Keratinocyte (primary cell): ENCODE measurements at regions not wholly inside any gene's neighbourhood (a gene's known extent, or its start where the extent isn't known, plus 50 kb on each side); places are given as distances from the start of the nearest gene placed in this dataset.

Experiments
- CTCF ChIP-seq, 3 experiments: IDR thresholded peaks in 1 of 3; conservative IDR thresholded peaks in 1 of 3; optimal IDR thresholded peaks in 1 of 3; 2 replicates in 2 of 3; 3 replicates in 1 of 3; pipeline versions ENCODE3 to v1.5.1; 2011; ENCODE audit warnings: low read length in 3 of 3, mild to moderate bottlenecking in 3 of 3, moderate library complexity in 2 of 3, control low read depth in 1 of 3, inconsistent platforms in 1 of 3; ENCODE audit not compliant: insufficient read depth in 2 of 3; ENCODE audit errors: extremely low read depth in 1 of 3
- EZH2 ChIP-seq: IDR thresholded peaks from one replicate; pipeline ENCODE4 v1.6.1; 2012; ENCODE audit warnings: inconsistent platforms, mild to moderate bottlenecking, low read length, moderate library complexity

- TF ChIP-seq CTCF (optimal IDR thresholded peaks at IDR 0.05 in 1 of 3, IDR thresholded peaks at IDR 0.05 in 1 of 3, conservative IDR thresholded peaks at IDR 0.05 in 1 of 3; ENCODE audit: extremely low read depth in 1 of 3, insufficient read depth in 2 of 3, low read length in 3 of 3) (no peak), EZH2 (no peak)
Measured at GRCh38 chr4:37138789-37139188, 105.8 kb upstream of the NWD2 start.
